H1 (cell line): ENCODE measurements at regions not wholly inside any gene's neighbourhood (a gene's known extent, or its start where the extent isn't known, plus 50 kb on each side); places are given as distances from the start of the nearest gene placed in this dataset.

Experiments
- CTCF ChIA-PET: fragments of 300-600 bp; sonication (Branson Sonifier 250); formaldehyde crosslinking; loops from one replicate; lab custom pipeline; 2021; ENCODE audit not compliant: partially characterized antibody; lab: Charles Lee
- POLR2A ChIA-PET: fragments of 300-600 bp; sonication (Branson Sonifier 250); formaldehyde crosslinking; loops from one replicate; lab custom pipeline; 2021; ENCODE audit warnings: inconsistent platforms; ENCODE audit not compliant: partially characterized antibody; lab: Charles Lee
- DNase-seq, 2 experiments: peaks; one replicate each; pipeline versions ENCODE4 v3.0.0 to v3.0.0-alpha.2; 2010 to 2022; ENCODE audit warnings: low spot score in 2 of 2, low read depth in 1 of 2, mixed read lengths in 1 of 2
- FAIRE-seq: peaks from 2 replicates; lab custom pipeline; 2011; peaks lifted over from hg19 to GRCh38; lab: Jason Lieb, UNC
- H2AFZ ChIP-seq: 2 replicates; pipeline ENCODE4 v1.8.1; 2012; ENCODE audit warnings: low read length, inconsistent platforms
- H2AK5ac ChIP-seq: 2 replicates; pipeline ENCODE4 v1.6.1; 2013; ENCODE audit warnings: low read depth, low read length
- H2BK120ac ChIP-seq: replicated peaks from 2 replicates; pipeline ENCODE3; 2013; ENCODE audit warnings: low read depth, low read length, inconsistent platforms
- H2BK12ac ChIP-seq: 2 replicates; pipeline ENCODE4 v1.6.1; 2013; ENCODE audit warnings: low read depth, low read length
- H2BK15ac ChIP-seq: 2 replicates; pipeline ENCODE4 v1.6.1; 2013; ENCODE audit warnings: low read length
- H2BK20ac ChIP-seq: 2 replicates; pipeline ENCODE4 v1.6.1; 2013; ENCODE audit warnings: low read length
- H2BK5ac ChIP-seq: 2 replicates; pipeline ENCODE4 v1.6.1; 2013; ENCODE audit warnings: low read depth, low read length
- H3K14ac ChIP-seq: 2 replicates; pipeline ENCODE4 v1.6.1; 2013; ENCODE audit warnings: inconsistent platforms; ENCODE audit not compliant: insufficient read length
- H3K18ac ChIP-seq: 2 replicates; pipeline ENCODE4 v1.6.1; 2013; ENCODE audit warnings: low read length; ENCODE audit errors: extremely low read depth
- H3K23ac ChIP-seq: 2 replicates; pipeline ENCODE4 v1.6.1; 2013; ENCODE audit warnings: inconsistent platforms; ENCODE audit not compliant: insufficient read length
- H3K23me2 ChIP-seq: 2 replicates; pipeline ENCODE4 v1.6.1; 2013; ENCODE audit warnings: low read depth, low read length
- H3K27ac ChIP-seq: 2 replicates; pipeline ENCODE4 v1.6.1; 2011; ENCODE audit warnings: low read depth, low read length, inconsistent platforms
- H3K27me3 ChIP-seq, 4 experiments: replicated peaks in 1 of 4; 1 replicate in 1 of 4; 2 replicates in 3 of 4; pipeline versions ENCODE4 v1.6.1 to v1.8.1; 2011 to 2013; ENCODE audit warnings: low read length in 3 of 4, mild to moderate bottlenecking in 3 of 4, inconsistent platforms in 2 of 4, mixed read lengths in 2 of 4, moderate library complexity in 1 of 4; ENCODE audit not compliant: control insufficient read depth in 3 of 4, insufficient read depth in 3 of 4; ENCODE audit errors: extremely low read depth in 1 of 4
- H3K36me3 ChIP-seq, 4 experiments: 2 replicates each; pipeline versions ENCODE4 v1.6.1 to v1.8.1; 2011 to 2013; ENCODE audit warnings: mild to moderate bottlenecking in 4 of 4, low read length in 3 of 4, moderate library complexity in 2 of 4, control low read depth in 1 of 4, inconsistent platforms in 1 of 4; ENCODE audit not compliant: insufficient read depth in 4 of 4, control insufficient read depth in 2 of 4
- H3K4ac ChIP-seq: replicated peaks from 2 replicates; pipeline ENCODE3; 2013; ENCODE audit warnings: low read length, low read depth, mixed read lengths, inconsistent platforms; ENCODE audit not compliant: insufficient read length
- H3K4me1 ChIP-seq, 4 experiments: replicated peaks in 1 of 4; 1 replicate in 1 of 4; 2 replicates in 3 of 4; pipeline versions ENCODE4 v1.6.1 to v1.8.1; 2011 to 2013; ENCODE audit warnings: low read length in 3 of 4, inconsistent platforms in 2 of 4, mixed read lengths in 1 of 4; ENCODE audit not compliant: insufficient read depth in 4 of 4, control insufficient read depth in 3 of 4
- H3K4me2 ChIP-seq, 2 experiments: 2 replicates each; pipeline versions ENCODE4 v1.6.1 to v1.8.1; 2011 to 2013; ENCODE audit warnings: low read depth in 2 of 2, low read length in 2 of 2, control low read depth in 1 of 2, inconsistent platforms in 1 of 2, mild to moderate bottlenecking in 1 of 2; ENCODE audit not compliant: insufficient read depth in 1 of 2
- H3K4me3 ChIP-seq, 4 experiments: fragments of 200-600, 300-600 bp in 1 of 4; sonication (generic), shearing (Covaris generic), sonication (Bioruptor Twin) in 1 of 4; 2 replicates each; pipeline versions ENCODE4 v1.5.1 to v1.8.1; 2011 to 2016; ENCODE audit warnings: low read length in 4 of 4, low read depth in 3 of 4, control low read depth in 2 of 4, inconsistent platforms in 2 of 4, mild to moderate bottlenecking in 2 of 4, mixed read lengths in 1 of 4, moderate library complexity in 1 of 4; ENCODE audit not compliant: insufficient read depth in 2 of 4; ENCODE audit errors: extremely low read depth in 1 of 4
- H3K56ac ChIP-seq: replicated peaks from 2 replicates; pipeline ENCODE3; 2013; ENCODE audit warnings: low read depth, mild to moderate bottlenecking, mixed read lengths, low read length, inconsistent platforms; ENCODE audit not compliant: insufficient read length
- H3K79me1 ChIP-seq: 2 replicates; pipeline ENCODE4 v1.6.1; 2013; ENCODE audit warnings: low read depth, low read length, control low read depth
- H3K79me2 ChIP-seq, 2 experiments: 2 replicates each; pipeline versions ENCODE4 v1.6.1 to v1.8.1; 2012 to 2013; ENCODE audit warnings: low read length in 2 of 2, mild to moderate bottlenecking in 2 of 2, inconsistent platforms in 1 of 2; ENCODE audit not compliant: insufficient read depth in 2 of 2, control insufficient read depth in 1 of 2
- H3K9ac ChIP-seq, 4 experiments: replicated peaks in 1 of 4; 1 replicate in 1 of 4; 2 replicates in 3 of 4; pipeline versions ENCODE4 v1.6.1 to v1.8.1; 2011 to 2013; ENCODE audit warnings: low read depth in 3 of 4, low read length in 3 of 4, control low read depth in 2 of 4, mild to moderate bottlenecking in 2 of 4, moderate library complexity in 2 of 4, inconsistent platforms in 1 of 4; ENCODE audit errors: extremely low read depth in 1 of 4
- H3K9me3 ChIP-seq, 2 experiments: 2 replicates each; pipeline versions ENCODE4 v1.6.1 to v1.8.1; 2012 to 2013; ENCODE audit warnings: mild to moderate bottlenecking in 2 of 2, moderate library complexity in 2 of 2, control low read depth in 1 of 2, inconsistent platforms in 1 of 2, low read depth in 1 of 2, low read length in 1 of 2, mixed read lengths in 1 of 2; ENCODE audit not compliant: insufficient read depth in 2 of 2
- H4K20me1 ChIP-seq, 2 experiments: replicated peaks in 1 of 2; 2 replicates each; pipeline versions ENCODE3 to v1.8.1; 2011 to 2013; ENCODE audit warnings: inconsistent platforms in 2 of 2, low read length in 2 of 2, mild to moderate bottlenecking in 1 of 2; ENCODE audit not compliant: insufficient read depth in 2 of 2, control insufficient read depth in 1 of 2
- H4K5ac ChIP-seq: 2 replicates; pipeline ENCODE4 v1.6.1; 2013; ENCODE audit warnings: low read length, low read depth, mixed read lengths, inconsistent platforms; ENCODE audit not compliant: insufficient read length
- H4K8ac ChIP-seq: 2 replicates; pipeline ENCODE4 v1.8.0; 2013; ENCODE audit warnings: mild to moderate bottlenecking, moderate library complexity, low read length, inconsistent platforms; ENCODE audit not compliant: insufficient read depth; ENCODE audit errors: extremely low read depth
- H4K91ac ChIP-seq: replicated peaks from 2 replicates; pipeline ENCODE3; 2013; ENCODE audit warnings: low read length, mixed read lengths, inconsistent platforms; ENCODE audit not compliant: insufficient read length
- BRCA1 ChIP-seq: IDR thresholded peaks from 2 replicates; pipeline ENCODE4 v1.6.1; 2012; ENCODE audit warnings: low read depth, low read length, improper control_type of control experiment
- EP300 ChIP-seq, 2 experiments: IDR thresholded peaks; 1 replicate in 1 of 2; 2 replicates in 1 of 2; pipeline ENCODE4 v1.6.1; 2011 to 2012; ENCODE audit warnings: low read depth in 2 of 2, low read length in 2 of 2, mild to moderate bottlenecking in 2 of 2, borderline replicate concordance in 1 of 2, inconsistent platforms in 1 of 2, moderate library complexity in 1 of 2
- GABPA ChIP-seq: IDR thresholded peaks from 2 replicates; pipeline ENCODE4 v1.6.1; 2011; ENCODE audit warnings: mild to moderate bottlenecking, low read length, moderate library complexity, borderline replicate concordance; ENCODE audit not compliant: insufficient read depth
- GTF2F1 ChIP-seq: IDR thresholded peaks from 2 replicates; pipeline ENCODE4 v1.6.1; 2012; ENCODE audit warnings: low read depth, low read length, improper control_type of control experiment, borderline replicate concordance
- HDAC6 ChIP-seq: IDR thresholded peaks from one replicate; pipeline ENCODE4 v1.7.1; 2012; ENCODE audit warnings: low read depth, mild to moderate bottlenecking, inconsistent platforms, low read length, moderate library complexity
- JUN ChIP-seq: IDR thresholded peaks from 2 replicates; pipeline ENCODE4 v1.6.1; 2011; ENCODE audit warnings: low read depth, mild to moderate bottlenecking, improper control_type of control experiment, low read length
- KDM1A ChIP-seq: fragments of 200-600, 300-600 bp; sonication (generic); IDR thresholded peaks from 2 replicates; pipeline ENCODE4 v1.7.1; 2016; ENCODE audit warnings: mild to moderate bottlenecking, low read length, borderline replicate concordance
- PHF8 ChIP-seq: fragments of 200-600 bp; sonication (generic); conservative IDR thresholded peaks from 2 replicates; pipeline ENCODE4 v1.7.1; 2012; ENCODE audit warnings: low read depth, mild to moderate bottlenecking, inconsistent platforms, low read length, moderate library complexity
- POLR2AphosphoS5 ChIP-seq: IDR thresholded peaks from 2 replicates; pipeline ENCODE4 v1.6.1; 2011; ENCODE audit warnings: low read depth, low read length
- POU5F1 ChIP-seq: IDR thresholded peaks from 2 replicates; pipeline ENCODE4 v1.6.1; 2011; ENCODE audit warnings: low read depth, mild to moderate bottlenecking, low read length, moderate library complexity
- RXRA ChIP-seq: IDR thresholded peaks from 2 replicates; pipeline ENCODE4 v1.6.1; 2011; ENCODE audit warnings: low read depth, mild to moderate bottlenecking, low read length, moderate library complexity; ENCODE audit not compliant: insufficient read depth
- TEAD4 ChIP-seq: IDR thresholded peaks from 2 replicates; pipeline ENCODE4 v1.6.1; 2012; ENCODE audit warnings: low read depth, low read length, inconsistent platforms, mixed read lengths
- WGBS, 2 experiments: shearing (Covaris generic) in 1 of 2; methylation state at CpG; one replicate each; pipeline versions ENCODE4 v1.1.6 to v1.1.7; 2013 to 2015; ENCODE audit warnings: low lambda C conversion rate in 2 of 2, mixed read lengths in 2 of 2, inconsistent platforms in 1 of 2, low coverage in 1 of 2, missing lambda C conversion rate in 1 of 2; ENCODE audit not compliant: insufficient replicate concordance in 2 of 2, insufficient coverage in 1 of 2, insufficient read length in 1 of 2; ENCODE audit errors: extremely low coverage in 1 of 2, missing lambda C conversion rate in 1 of 2; 5-methylcytosine and 5-hydroxymethylcytosine counted together

DNA sequence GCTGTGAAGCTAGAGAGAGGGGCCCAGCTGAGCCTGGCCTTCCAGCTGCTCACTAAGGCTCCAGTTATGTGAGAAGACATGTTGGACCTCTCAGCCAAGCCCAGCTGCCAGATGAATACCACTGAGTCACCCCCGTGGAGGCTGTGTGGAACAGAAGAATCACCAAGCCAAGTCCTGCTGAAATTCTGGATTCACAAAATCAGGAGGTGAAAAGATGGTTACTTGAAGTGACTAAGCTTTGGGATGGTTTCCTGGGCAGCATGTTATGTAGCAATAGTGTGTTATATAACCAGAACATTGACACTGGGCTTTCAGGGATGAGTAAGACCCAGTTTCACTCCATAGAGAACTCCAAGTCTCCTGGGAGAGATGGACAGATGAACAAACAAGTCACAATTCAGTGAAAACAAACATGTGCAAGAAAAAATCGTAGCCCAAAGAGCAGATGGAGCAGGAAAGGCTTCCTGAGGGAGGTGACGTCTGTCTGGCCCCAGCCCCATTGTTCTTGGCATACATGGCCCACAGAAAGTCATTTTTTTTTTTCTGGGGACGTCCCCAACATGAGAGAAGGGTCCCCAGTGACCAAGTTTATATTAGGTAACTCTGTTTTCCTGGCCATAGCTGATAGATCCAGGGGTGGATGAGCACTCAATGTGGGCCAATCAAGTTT, 64.1 kb upstream of the PDZD8 start:
- 45% methylated on average over 4 of the region's 4 CpGs; no CpG with 5 or more reads in 1 of the 2 experiments for WGBS, 2 experiments
- no peak for FAIRE-seq

More for the DNA sequence above, 64.1 kb upstream of the PDZD8 start:
- H3K4me2 ChIP-seq = no peak overlapping the region
- H3K79me1 ChIP-seq = no peaks in the 10 kb centered on the region
- H3K4me1 ChIP-seq = no peaks in the 10 kb centered on the region; a peak in 1 of 7 replicates
- H3K18ac ChIP-seq = no peak overlapping the region
- H3K27me3 ChIP-seq = no peaks in the 10 kb centered on the region
- no peak overlapping the region for H2BK12ac ChIP-seq
- no peak overlapping the region for H2BK5ac ChIP-seq
- ChIA-PET CTCF (interaction anchor here (0.6 to 4.0 kb wide), 3 partner anchors 10 to 1083 kb away, joined by 3 to 16 read pairs (median 4); no protein-coding TSS in a partner anchor), POLR2A (no interaction called here)
- no peak overlapping the region for H4K8ac ChIP-seq
- H4K5ac ChIP-seq = no peak overlapping the region
- H3K9ac ChIP-seq = no peak overlapping the region
- H2AFZ ChIP-seq = no peak overlapping the region
- TF ChIP-seq GABPA (no peak), HDAC6 (no peak), PHF8 (no peak), POLR2AphosphoS5 (no peak), KDM1A (no peak), BRCA1 (no peak), POU5F1 (no peak), RXRA (no peak), JUN (no peak), GTF2F1 (no peak), EP300 (IDR thresholded peaks at IDR 0.05; ENCODE audit: borderline replicate concordance in 1 of 2, low read depth in 2 of 2, low read length in 2 of 2) (no peak), TEAD4 (no peak)
- no peak overlapping the region for H3K56ac ChIP-seq
- H3K23me2 ChIP-seq = no peaks in the 10 kb centered on the region
- H3K9me3 ChIP-seq = peaks cover 2 to 3% of the 10 kb centered on the region in 2 experiments
- H2AK5ac ChIP-seq = no peak overlapping the region
- H2BK15ac ChIP-seq = no peak overlapping the region
- H3K4ac ChIP-seq = no peak overlapping the region
- H3K36me3 ChIP-seq = no peaks in the 10 kb centered on the region
- no peak overlapping the region for H3K23ac ChIP-seq
- H2BK120ac ChIP-seq = no peak overlapping the region
- no peak overlapping the region for H3K27ac ChIP-seq
- H3K4me3 ChIP-seq = no peak overlapping the region
- no peaks in the 10 kb centered on the region for H4K20me1 ChIP-seq
- DNase-seq = no peak
- H2BK20ac ChIP-seq = no peak overlapping the region
- no peaks in the 10 kb centered on the region for H3K79me2 ChIP-seq
- no peak overlapping the region for H4K91ac ChIP-seq
- H3K14ac ChIP-seq = no peak overlapping the region
